Gastroesophageal sphincter (tissue), 3 donors: ENCODE measurements at regions not wholly inside any gene's neighbourhood (a gene's known extent, or its start where the extent isn't known, plus 50 kb on each side); places are given as distances from the start of the nearest gene placed in this dataset.

Source experiments
- POLR2A ChIP-seq, 2 donors: fragments of 450-650 bp; IDR thresholded peaks; one replicate each; pipeline ENCODE4 v1.6.1; 2017; ENCODE audit warnings: antibody characterized with exemption in 2 of 2, mild to moderate bottlenecking in 2 of 2, moderate library complexity in 1 of 2
- POLR2AphosphoS5 ChIP-seq: sonication (generic); formaldehyde crosslinking; IDR thresholded peaks from one replicate; pipeline ENCODE4 v1.6.1; 2017; ENCODE audit warnings: antibody characterized with exemption
- TF ChIP-seq, protein P1 (sequence below), 4 experiments: fragments of 200-600 bp in 2 of 4; fragments of 450-650 bp in 2 of 4; sonication (generic) in 1 of 4; IDR thresholded peaks; one replicate each; pipeline ENCODE4 v1.5.1; 2017 to 2019; ENCODE audit warnings: antibody characterized with exemption in 4 of 4, mild to moderate bottlenecking in 2 of 4, moderate library complexity in 2 of 4

GRCh38 chr10:10490581-10490980 is 527.1 kb upstream of the CELF2 start:
- TF ChIP-seq POLR2A (IDR thresholded peaks at IDR 0.05) (no peak), POLR2AphosphoS5 (no peak)
- TF ChIP-seq, protein P1, sequence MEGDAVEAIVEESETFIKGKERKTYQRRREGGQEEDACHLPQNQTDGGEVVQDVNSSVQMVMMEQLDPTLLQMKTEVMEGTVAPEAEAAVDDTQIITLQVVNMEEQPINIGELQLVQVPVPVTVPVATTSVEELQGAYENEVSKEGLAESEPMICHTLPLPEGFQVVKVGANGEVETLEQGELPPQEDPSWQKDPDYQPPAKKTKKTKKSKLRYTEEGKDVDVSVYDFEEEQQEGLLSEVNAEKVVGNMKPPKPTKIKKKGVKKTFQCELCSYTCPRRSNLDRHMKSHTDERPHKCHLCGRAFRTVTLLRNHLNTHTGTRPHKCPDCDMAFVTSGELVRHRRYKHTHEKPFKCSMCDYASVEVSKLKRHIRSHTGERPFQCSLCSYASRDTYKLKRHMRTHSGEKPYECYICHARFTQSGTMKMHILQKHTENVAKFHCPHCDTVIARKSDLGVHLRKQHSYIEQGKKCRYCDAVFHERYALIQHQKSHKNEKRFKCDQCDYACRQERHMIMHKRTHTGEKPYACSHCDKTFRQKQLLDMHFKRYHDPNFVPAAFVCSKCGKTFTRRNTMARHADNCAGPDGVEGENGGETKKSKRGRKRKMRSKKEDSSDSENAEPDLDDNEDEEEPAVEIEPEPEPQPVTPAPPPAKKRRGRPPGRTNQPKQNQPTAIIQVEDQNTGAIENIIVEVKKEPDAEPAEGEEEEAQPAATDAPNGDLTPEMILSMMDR (IDR thresholded peaks at IDR 0.05), result no peak
